CD8-positive, alpha-beta memory T cell (primary cell): ENCODE measurements at regions not wholly inside any gene's neighbourhood (a gene's known extent, or its start where the extent isn't known, plus 50 kb on each side); places are given as distances from the start of the nearest gene placed in this dataset.
"Not testable (repeated sequence)": the region's sequence is repeated elsewhere in the genome, so short reads cannot be mapped to it uniquely, and the experiment has no call there.

Experiments
- CTCF ChIA-PET: fragments of 350-600 bp; sonication (Branson Sonifier 250); formaldehyde crosslinking; loops from one replicate; lab custom pipeline; 2021; ENCODE audit warnings: antibody characterized with exemption; lab: Charles Lee
- POLR2A ChIA-PET: fragments of 350-600 bp; sonication (Branson Sonifier 250); formaldehyde crosslinking; loops from one replicate; lab custom pipeline; 2021; ENCODE audit warnings: antibody characterized with exemption; lab: Charles Lee
- DNase-seq, 5 donors: peaks; one replicate each; pipeline versions ENCODE4 v3.0.0 to v3.0.0-alpha.2; 2020 to 2022; ENCODE audit warnings: mixed read lengths in 1 of 5
- H3K27ac ChIP-seq: one replicate; pipeline ENCODE4 v1.7.0; 2013; ENCODE audit warnings: low read depth, mild to moderate bottlenecking, low read length, moderate library complexity
- H3K27me3 ChIP-seq: 2 replicates; pipeline ENCODE4 v1.7.0; 2013; ENCODE audit warnings: low read length, mild to moderate bottlenecking; ENCODE audit not compliant: insufficient read depth, poor library complexity, severe bottlenecking
- H3K36me3 ChIP-seq: 2 replicates; pipeline ENCODE4 v1.7.0; 2013; ENCODE audit warnings: mild to moderate bottlenecking, low read length, moderate library complexity; ENCODE audit not compliant: insufficient read depth
- H3K4me1 ChIP-seq: 2 replicates; pipeline ENCODE4 v1.7.0; 2013; ENCODE audit warnings: mild to moderate bottlenecking, low read length, moderate library complexity; ENCODE audit not compliant: insufficient read depth
- H3K4me3 ChIP-seq: 2 replicates; pipeline ENCODE4 v1.7.0; 2013; ENCODE audit warnings: mild to moderate bottlenecking, low read length
- H3K9me3 ChIP-seq: 2 replicates; pipeline ENCODE4 v1.7.0; 2013; ENCODE audit warnings: mild to moderate bottlenecking, low read length
- H3K27ac Mint-ChIP-seq, 8 donors: one replicate each; pipeline ENCODE4 v1.8.0; 2020 to 2021; ENCODE audit warnings: mixed read lengths in 8 of 8, mild to moderate bottlenecking in 6 of 8, inconsistent platforms in 3 of 8, moderate library complexity in 3 of 8
- H3K27me3 Mint-ChIP-seq, 2 donors: one replicate each; pipeline ENCODE4 v1.8.0; 2020 to 2021; ENCODE audit warnings: mixed read lengths in 2 of 2, mild to moderate bottlenecking in 1 of 2, moderate library complexity in 1 of 2
- H3K36me3 Mint-ChIP-seq, 3 donors: one replicate each; pipeline ENCODE4 v1.8.0; 2020 to 2021; ENCODE audit warnings: mixed read lengths in 3 of 3, inconsistent platforms in 1 of 3, mild to moderate bottlenecking in 1 of 3
- H3K4me1 Mint-ChIP-seq, 3 donors: one replicate each; pipeline ENCODE4 v1.8.0; 2020 to 2021; ENCODE audit warnings: mixed read lengths in 3 of 3, inconsistent platforms in 1 of 3, mild to moderate bottlenecking in 1 of 3
- H3K4me3 Mint-ChIP-seq, 7 donors: one replicate each; pipeline ENCODE4 v1.8.0; 2020 to 2021; ENCODE audit warnings: mixed read lengths in 7 of 7, mild to moderate bottlenecking in 6 of 7, moderate library complexity in 4 of 7, inconsistent platforms in 2 of 7
- H3K9me3 Mint-ChIP-seq, 5 donors: one replicate each; pipeline ENCODE4 v1.8.0; 2020 to 2022; ENCODE audit warnings: mixed read lengths in 5 of 5, mild to moderate bottlenecking in 3 of 5, moderate library complexity in 2 of 5, inconsistent platforms in 1 of 5

- H3K4me3 ChIP-seq, H3K36me3 Mint-ChIP-seq, DNase-seq, H3K9me3 ChIP-seq, H3K27me3 ChIP-seq, CTCF ChIA-PET, H3K27ac ChIP-seq, H3K36me3 ChIP-seq, H3K27me3 Mint-ChIP-seq, H3K27ac Mint-ChIP-seq, H3K9me3 Mint-ChIP-seq, POLR2A ChIA-PET, H3K4me3 Mint-ChIP-seq, H3K4me1 ChIP-seq, H3K4me1 Mint-ChIP-seq: not testable (repeated sequence)
Measured at GRCh38 chr2:179385756-179386155, 121.1 kb upstream of the SESTD1 start.

GRCh38 chr2:179383975-179384374 lies 119.3 kb upstream of the SESTD1 start:
- Mint-ChIP-seq H3K36me3 (no peaks in the 10 kb centered on the region), H3K4me3 (no peak overlapping the region), H3K27me3 (peaks cover 2 to 6% of the 10 kb centered on the region in 2 donors), H3K27ac (no peak overlapping the region), H3K4me1 (no peaks in the 10 kb centered on the region), H3K9me3 (peaks cover 0 to 5% (median 2%) of the 10 kb centered on the region in 5 donors)
- Histone ChIP-seq H3K9me3 (no peaks in the 10 kb centered on the region), H3K4me3 (no peak overlapping the region), H3K27ac (no peak overlapping the region), H3K4me1 (no peaks in the 10 kb centered on the region), H3K36me3 (no peaks in the 10 kb centered on the region), H3K27me3 (no peaks in the 10 kb centered on the region)
- POLR2A ChIA-PET: no interaction called here
- CTCF ChIA-PET: no interaction called here
- no peak for DNase-seq

DNA sequence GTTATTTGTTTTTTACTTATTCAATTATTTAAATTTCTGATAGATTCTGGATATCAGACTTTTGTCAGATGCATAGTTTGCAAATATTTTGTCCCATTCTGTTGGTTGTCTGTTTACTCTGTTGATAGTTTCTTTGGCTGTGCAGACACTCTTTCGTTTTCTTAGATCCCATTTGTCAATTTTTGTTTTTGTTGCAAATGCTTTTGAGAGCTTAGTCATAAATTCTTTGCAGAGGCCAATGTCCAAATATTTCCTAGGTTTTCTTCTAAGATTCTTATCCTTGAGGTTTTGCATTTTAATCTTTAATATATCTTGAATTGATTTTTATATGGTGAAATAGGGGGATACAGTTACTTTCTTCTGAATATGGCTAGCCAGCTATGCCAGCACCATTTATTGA lies 112.7 kb upstream of the SESTD1 start:
- Mint-ChIP-seq H3K27me3 (peaks cover 0 to 14% of the 10 kb centered on the region in 2 donors), H3K4me3 (no peak overlapping the region), H3K9me3 (peaks cover 0 to 2% (median 0%) of the 10 kb centered on the region in 5 donors), H3K4me1 (no peaks in the 10 kb centered on the region), H3K27ac (no peak overlapping the region), H3K36me3 (no peaks in the 10 kb centered on the region)
- Histone ChIP-seq H3K9me3 (no peaks in the 10 kb centered on the region), H3K27me3 (no peaks in the 10 kb centered on the region), H3K4me3 (no peak overlapping the region), H3K36me3 (no peaks in the 10 kb centered on the region), H3K4me1 (no peaks in the 10 kb centered on the region), H3K27ac (no peak overlapping the region)
- ChIA-PET POLR2A (no interaction called here), CTCF (no interaction called here)
- DNase-seq: no peak

DNA sequence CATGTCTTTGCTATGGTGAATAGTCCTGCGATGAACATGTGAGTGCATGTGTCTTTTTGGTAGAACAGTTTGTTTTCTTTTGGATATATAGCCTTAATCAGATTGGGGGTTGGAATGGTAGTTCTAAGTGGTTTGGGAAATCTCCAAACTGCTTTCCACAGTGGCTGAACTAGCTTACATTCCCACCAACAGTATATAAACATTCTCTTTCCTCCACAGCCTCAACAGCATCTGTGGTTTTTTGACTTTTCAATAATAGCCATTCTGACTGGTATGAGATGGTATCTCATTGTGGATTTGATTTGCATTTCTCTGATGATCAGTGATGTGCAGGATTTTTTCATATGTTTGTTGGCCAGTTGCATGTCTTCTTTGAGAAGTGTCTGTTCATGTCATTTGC lies 112.2 kb upstream of the SESTD1 start:
- DNase-seq: no peak
- Histone ChIP-seq H3K9me3 (no peaks in the 10 kb centered on the region), H3K27ac (no peak overlapping the region), H3K27me3 (no peaks in the 10 kb centered on the region), H3K4me3 (no peak overlapping the region), H3K36me3 (no peaks in the 10 kb centered on the region), H3K4me1 (no peaks in the 10 kb centered on the region)
- ChIA-PET CTCF (no interaction called here), POLR2A (no interaction called here)
- Mint-ChIP-seq H3K27ac (no peak overlapping the region), H3K27me3 (peaks cover 0 to 14% of the 10 kb centered on the region in 2 donors), H3K4me1 (no peaks in the 10 kb centered on the region), H3K9me3 (peaks cover 0 to 2% (median 0%) of the 10 kb centered on the region in 5 donors), H3K36me3 (no peaks in the 10 kb centered on the region), H3K4me3 (no peak overlapping the region)

GRCh38 chr2:179373816-179374215 lies 109.2 kb upstream of the SESTD1 start:
- H3K4me3 Mint-ChIP-seq: no peak overlapping the region
- Histone ChIP-seq H3K9me3 (no peaks in the 10 kb centered on the region), H3K27ac (no peak overlapping the region), H3K27me3 (no peaks in the 10 kb centered on the region), H3K4me3 (no peak overlapping the region), H3K36me3 (no peaks in the 10 kb centered on the region), H3K4me1 (no peaks in the 10 kb centered on the region)
- no peaks in the 10 kb centered on the region for H3K4me1 Mint-ChIP-seq
- no peak overlapping the region for H3K27ac Mint-ChIP-seq
- H3K27me3 Mint-ChIP-seq: peaks cover 0 to 6% of the 10 kb centered on the region in 2 donors
- CTCF ChIA-PET: no interaction called here
- H3K36me3 Mint-ChIP-seq: no peaks in the 10 kb centered on the region
- POLR2A ChIA-PET: no interaction called here
- no peak for DNase-seq
- peaks cover 0 to 2% (median 0%) of the 10 kb centered on the region in 5 donors for H3K9me3 Mint-ChIP-seq

- H3K27me3 ChIP-seq, CTCF ChIA-PET, H3K9me3 ChIP-seq, H3K4me3 Mint-ChIP-seq, H3K27ac Mint-ChIP-seq, H3K4me3 ChIP-seq, DNase-seq, H3K27me3 Mint-ChIP-seq, POLR2A ChIA-PET, H3K4me1 ChIP-seq, H3K36me3 Mint-ChIP-seq, H3K4me1 Mint-ChIP-seq, H3K9me3 Mint-ChIP-seq, H3K36me3 ChIP-seq, H3K27ac ChIP-seq: not testable (repeated sequence)
Measured at GRCh38 chr2:179365561-179365960, 100.9 kb upstream of the SESTD1 start.

- H3K27me3 ChIP-seq: no peaks in the 10 kb centered on the region
- CTCF ChIA-PET: no interaction called here
- H3K9me3 ChIP-seq: no peaks in the 10 kb centered on the region
- Mint-ChIP-seq H3K27ac (no peak overlapping the region), H3K4me3 (no peak overlapping the region), H3K9me3 (peaks cover 0 to 2% (median 0%) of the 10 kb centered on the region in 5 donors), H3K4me1 (no peaks in the 10 kb centered on the region), H3K27me3 (peaks cover 0 to 1% of the 10 kb centered on the region in 2 donors), H3K36me3 (no peaks in the 10 kb centered on the region)
- no peak overlapping the region for H3K4me3 ChIP-seq
- no peaks in the 10 kb centered on the region for H3K36me3 ChIP-seq
- no peak overlapping the region for H3K27ac ChIP-seq
- DNase-seq: no peak
- no peaks in the 10 kb centered on the region for H3K4me1 ChIP-seq
- POLR2A ChIA-PET: no interaction called here
Measured at GRCh38 chr2:179355881-179356280, 91.2 kb upstream of the SESTD1 start.

- Histone ChIP-seq H3K27me3 (no peaks in the 10 kb centered on the region), H3K4me1 (no peaks in the 10 kb centered on the region), H3K27ac (no peak overlapping the region), H3K9me3 (no peaks in the 10 kb centered on the region), H3K36me3 (no peaks in the 10 kb centered on the region), H3K4me3 (no peak overlapping the region)
- H3K36me3 Mint-ChIP-seq: no peaks in the 10 kb centered on the region
- CTCF ChIA-PET: no interaction called here
- H3K27me3 Mint-ChIP-seq: peaks cover 0 to 1% of the 10 kb centered on the region in 2 donors
- H3K4me3 Mint-ChIP-seq: no peak overlapping the region
- H3K9me3 Mint-ChIP-seq: peaks cover 0 to 2% (median 0%) of the 10 kb centered on the region in 5 donors
- no peak for DNase-seq
- POLR2A ChIA-PET: no interaction called here
- H3K27ac Mint-ChIP-seq: no peak overlapping the region
- no peaks in the 10 kb centered on the region for H3K4me1 Mint-ChIP-seq
Measured at GRCh38 chr2:179354739-179355537, 90.3 kb upstream of the SESTD1 start.
